CD14-positive monocyte (primary cell): ENCODE measurements at regions not wholly inside any gene's neighbourhood (a gene's known extent, or its start where the extent isn't known, plus 50 kb on each side); places are given as distances from the start of the nearest gene placed in this dataset.

ENCODE experiments used
- DNase-seq, 3 donors: peaks; one replicate each; pipeline ENCODE4 v3.0.0-alpha.2; 2011 to 2022
- H2AFZ ChIP-seq: 2 replicates; pipeline ENCODE4 v1.6.0; 2012; ENCODE audit warnings: mild to moderate bottlenecking, low read depth, low read length, inconsistent platforms; ENCODE audit not compliant: insufficient read depth, poor library complexity, severe bottlenecking
- H3K27ac ChIP-seq, 2 donors: 1 replicate in 1 of 2; 2 replicates in 1 of 2; pipeline ENCODE4 v1.5.1; 2012 to 2013; ENCODE audit warnings: low read length in 2 of 2, control low read depth in 1 of 2, inconsistent platforms in 1 of 2, low read depth in 1 of 2, mild to moderate bottlenecking in 1 of 2
- H3K27me3 ChIP-seq, 2 donors: one replicate each; pipeline versions ENCODE4 v1.6.0 to v1.6.1; 2011 to 2013; ENCODE audit warnings: low read length in 2 of 2; ENCODE audit not compliant: control insufficient read depth in 2 of 2, insufficient read depth in 2 of 2
- H3K36me3 ChIP-seq, 2 donors: replicated peaks in 1 of 2; 1 replicate in 1 of 2; 2 replicates in 1 of 2; pipeline versions ENCODE4 v1.5.1 to v1.6.1; 2012 to 2013; ENCODE audit warnings: low read length in 2 of 2, control low read depth in 1 of 2, inconsistent platforms in 1 of 2, mild to moderate bottlenecking in 1 of 2; ENCODE audit not compliant: insufficient read depth in 2 of 2, control insufficient read depth in 1 of 2
- H3K4me1 ChIP-seq, 2 donors: 1 replicate in 1 of 2; 2 replicates in 1 of 2; pipeline versions ENCODE4 v1.5.1 to v1.6.1; 2012 to 2013; ENCODE audit warnings: low read length in 2 of 2, control low read depth in 1 of 2, inconsistent platforms in 1 of 2, mild to moderate bottlenecking in 1 of 2, moderate library complexity in 1 of 2; ENCODE audit not compliant: insufficient read depth in 2 of 2, control insufficient read depth in 1 of 2
- H3K4me2 ChIP-seq: replicated peaks from 2 replicates; pipeline ENCODE3; 2012; ENCODE audit warnings: low read length, moderate library complexity, mild to moderate bottlenecking; ENCODE audit not compliant: poor library complexity, severe bottlenecking; ENCODE audit errors: extremely low read depth
- H3K4me3 ChIP-seq, 3 experiments: fragments of 200-600 bp in 1 of 3; sonication (generic) in 1 of 3; replicated peaks in 1 of 3; 1 replicate in 2 of 3; 2 replicates in 1 of 3; pipeline ENCODE4 v1.5.1; 2011 to 2013; ENCODE audit warnings: low read length in 3 of 3, mild to moderate bottlenecking in 3 of 3, control low read depth in 2 of 3, low read depth in 2 of 3, inconsistent platforms in 1 of 3, moderate library complexity in 1 of 3
- H3K79me2 ChIP-seq: 2 replicates; pipeline ENCODE4 v1.6.0; 2012; ENCODE audit warnings: mild to moderate bottlenecking, control low read depth, inconsistent platforms, low read length, moderate library complexity; ENCODE audit not compliant: insufficient read depth
- H3K9ac ChIP-seq: 2 replicates; pipeline ENCODE4 v1.6.0; 2017; ENCODE audit warnings: low read length, mild to moderate bottlenecking; ENCODE audit not compliant: insufficient read depth, poor library complexity, severe bottlenecking
- H3K9me3 ChIP-seq, 2 donors: replicated peaks in 1 of 2; 1 replicate in 1 of 2; 2 replicates in 1 of 2; pipeline versions ENCODE4 v1.5.1 to v1.6.1; 2012 to 2013; ENCODE audit warnings: low read length in 2 of 2, control low read depth in 1 of 2; ENCODE audit not compliant: control insufficient read depth in 1 of 2, insufficient read depth in 1 of 2
- H4K20me1 ChIP-seq: 2 replicates; pipeline ENCODE4 v1.6.0; 2012; ENCODE audit warnings: mild to moderate bottlenecking, low read length, control low read depth, moderate library complexity; ENCODE audit not compliant: insufficient read depth
- H3K27ac Mint-ChIP-seq, 7 donors: one replicate each; pipeline ENCODE4 v1.8.0; 2020; ENCODE audit warnings: mild to moderate bottlenecking in 7 of 7, mixed read lengths in 7 of 7, moderate library complexity in 6 of 7, inconsistent platforms in 2 of 7
- H3K27me3 Mint-ChIP-seq, 3 donors: one replicate each; pipeline ENCODE4 v1.8.0; 2021 to 2022; ENCODE audit warnings: low read depth in 3 of 3, mild to moderate bottlenecking in 3 of 3, mixed read lengths in 3 of 3, moderate library complexity in 3 of 3, inconsistent platforms in 1 of 3
- H3K36me3 Mint-ChIP-seq, 2 donors: one replicate each; pipeline ENCODE4 v1.8.0; 2020; ENCODE audit warnings: mixed read lengths in 2 of 2, inconsistent platforms in 1 of 2, mild to moderate bottlenecking in 1 of 2
- H3K4me1 Mint-ChIP-seq: one replicate; pipeline ENCODE4 v1.8.0; 2020; ENCODE audit warnings: mild to moderate bottlenecking, mixed read lengths
- H3K4me3 Mint-ChIP-seq, 2 donors: one replicate each; pipeline ENCODE4 v1.8.0; 2020; ENCODE audit warnings: mild to moderate bottlenecking in 2 of 2, mixed read lengths in 2 of 2, moderate library complexity in 1 of 2
- H3K9me3 Mint-ChIP-seq, 7 donors: one replicate each; pipeline ENCODE4 v1.8.0; 2020 to 2022; ENCODE audit warnings: mixed read lengths in 7 of 7, mild to moderate bottlenecking in 6 of 7, moderate library complexity in 6 of 7, inconsistent platforms in 2 of 7
- CTCF ChIP-seq: fragments of 200-600 bp; IDR thresholded peaks from one replicate; pipeline ENCODE4 v1.8.0; 2022; ENCODE audit warnings: antibody characterized with exemption, mild to moderate bottlenecking
- WGBS: methylation state at CpG from one replicate; pipeline ENCODE4 v1.1.5; 2013; ENCODE audit warnings: missing lambda C conversion rate; ENCODE audit not compliant: insufficient coverage; 5-methylcytosine and 5-hydroxymethylcytosine counted together
- intact Hi-C, 2 donors: fragments of 100-400 bp; cut with micrococcal nuclease; formaldehyde crosslinking; loops; one replicate each; pipeline versions ENCODE4 v1.15.0 to v1.15.1; 2023

- WGBS = 45% methylated on average over 3 of the region's 4 CpGs
- Mint-ChIP-seq H3K4me3 (no peak overlapping the region), H3K27ac (no peak overlapping the region), H3K9me3 (no peaks in the 10 kb centered on the region), H3K27me3 (peaks cover 2 to 3% (median 2%) of the 10 kb centered on the region in 3 donors), H3K36me3 (no peaks in the 10 kb centered on the region), H3K4me1 (no peaks in the 10 kb centered on the region)
- Histone ChIP-seq H3K79me2 (no peaks in the 10 kb centered on the region), H3K9ac (no peak overlapping the region), H3K27ac (no peak overlapping the region), H3K9me3 (no peaks in the 10 kb centered on the region), H2AFZ (no peak overlapping the region), H4K20me1 (no peaks in the 10 kb centered on the region), H3K27me3 (no peaks in the 10 kb centered on the region), H3K36me3 (no peaks in the 10 kb centered on the region), H3K4me1 (no peaks in the 10 kb centered on the region), H3K4me3 (no peak overlapping the region), H3K4me2 (no peak overlapping the region)
- DNase-seq = peak in 1 of 3 donors; percentile 4
- no peak for TF ChIP-seq CTCF
- intact Hi-C loops = loop anchor here (5.0 to 10.0 kb wide), 2 partner anchors 1416 to 1923 kb away; no protein-coding TSS in a partner anchor
These were observed 126.4 kb upstream of the HNMT start for GRCh38 chr2:137837830-137838229.

GRCh38 chr2:137838255-137839092 is 125.8 kb upstream of the HNMT start:
- Mint-ChIP-seq H3K4me1 (no peaks in the 10 kb centered on the region), H3K4me3 (no peak overlapping the region), H3K9me3 (no peaks in the 10 kb centered on the region), H3K27me3 (peaks cover 0 to 2% (median 0%) of the 10 kb centered on the region in 3 donors), H3K27ac (no peak overlapping the region), H3K36me3 (no peaks in the 10 kb centered on the region)
- H2AFZ ChIP-seq = no peak overlapping the region
- no peaks in the 10 kb centered on the region for H3K79me2 ChIP-seq
- no CpG with 5 or more reads among the region's 8 CpGs for WGBS
- no peak overlapping the region for H3K9ac ChIP-seq
- H3K4me1 ChIP-seq = no peaks in the 10 kb centered on the region
- H3K9me3 ChIP-seq = no peaks in the 10 kb centered on the region
- no peaks in the 10 kb centered on the region for H3K36me3 ChIP-seq
- TF ChIP-seq CTCF = peak; percentile 76
- no peaks in the 10 kb centered on the region for H3K27me3 ChIP-seq
- intact Hi-C loops = loop anchor here (5.0 to 10.0 kb wide), 2 partner anchors 1416 to 1924 kb away; no protein-coding TSS in a partner anchor
- no peaks in the 10 kb centered on the region for H4K20me1 ChIP-seq
- DNase-seq = peak; percentile 9 to 30 (median 17)
- H3K4me3 ChIP-seq = no peak overlapping the region
- no peak overlapping the region for H3K27ac ChIP-seq
- no peak overlapping the region for H3K4me2 ChIP-seq
